Fibroblast of the conjunctiva (primary cell): ENCODE measurements at regions not wholly inside any gene's neighbourhood (a gene's known extent, or its start where the extent isn't known, plus 50 kb on each side); places are given as distances from the start of the nearest gene placed in this dataset.

Experiments used
- DNase-seq: peaks from one replicate; pipeline ENCODE4 v3.0.0-alpha.2; 2010; ENCODE audit warnings: low read depth

GRCh38 chr1:22285549-22286396 is 142.9 kb upstream of the WNT4 start:
- DNase-seq = no peak

- DNase-seq = no peak
Observed at GRCh38 chr1:22286491-22286890, 143.6 kb upstream of the WNT4 start.

- DNase-seq = no peak
Observed at GRCh38 chr1:22287273-22287672, 144.4 kb upstream of the WNT4 start.

- no peak for DNase-seq
Observed at GRCh38 chr1:22287946-22288520, 145.1 kb upstream of the WNT4 start.

GRCh38 chr1:22288593-22289241 is 145.8 kb upstream of the WNT4 start:
- no peak for DNase-seq

GRCh38 chr1:22289307-22289995 is 146.6 kb upstream of the WNT4 start:
- DNase-seq = no peak

- no peak for DNase-seq
Observed at GRCh38 chr1:22290157-22290556, 147.3 kb upstream of the WNT4 start.

- no peak for DNase-seq
Observed at GRCh38 chr1:22290611-22291010, 147.7 kb upstream of the WNT4 start.

- no peak for DNase-seq
Observed at GRCh38 chr1:22291057-22291456, 148.2 kb upstream of the WNT4 start.

GRCh38 chr1:22291494-22291893 is 148.6 kb upstream of the WNT4 start:
- DNase-seq = no peak

GRCh38 chr1:22292011-22292788 is 149.3 kb upstream of the WNT4 start:
- DNase-seq = no peak

- DNase-seq = no peak
Observed at GRCh38 chr1:22295396-22295795, 152.5 kb upstream of the WNT4 start.

- no peak for DNase-seq
Observed at GRCh38 chr1:22295856-22296255, 153.0 kb upstream of the WNT4 start.

- DNase-seq = no peak
Observed at GRCh38 chr1:22296701-22297591, 154.0 kb upstream of the WNT4 start.

- DNase-seq = no peak
Observed at GRCh38 chr1:22297999-22298398, 153.7 kb upstream of the ZBTB40 start.

GRCh38 chr1:22303816-22304215 is 147.8 kb upstream of the ZBTB40 start:
- no peak for DNase-seq

- no peak for DNase-seq
Observed at GRCh38 chr1:22309572-22309971, 142.1 kb upstream of the ZBTB40 start.

GRCh38 chr1:22311461-22311860 is 140.2 kb upstream of the ZBTB40 start:
- no peak for DNase-seq

- DNase-seq = no peak
Observed at GRCh38 chr1:22313321-22313720, 138.3 kb upstream of the ZBTB40 start.

GRCh38 chr1:22314706-22315105 is 136.9 kb upstream of the ZBTB40 start:
- DNase-seq = no peak
